GM12878 (cell line): ENCODE measurements at regions not wholly inside any gene's neighbourhood (a gene's known extent, or its start where the extent isn't known, plus 50 kb on each side); places are given as distances from the start of the nearest gene placed in this dataset.

Source experiments
- ATAC-seq: fragments of 200-7000 bp; cut with Tn5 transposase; 3 replicates; pipeline ENCODE4 v1.9.1; 2020; ENCODE audit warnings: mild to moderate bottlenecking, moderate library complexity
- BruUV-seq: library from RNA; stranded (reverse); fragments of 400-500 nt; replicated peaks from 2 replicates; lab custom pipeline; 2021; lab: Mats Ljungman, UMichigan
- CTCF ChIA-PET: fragments of 300-600 bp; sonication (Branson Sonifier 250); formaldehyde crosslinking; extraction: SDS; loops from one replicate; lab custom pipeline; 2021; ENCODE audit warnings: inconsistent platforms; lab: Yijun Ruan, JAX
- POLR2A ChIA-PET: fragments of 350-600 bp; formaldehyde crosslinking; extraction: SDS; loops from one replicate; lab custom pipeline; 2021; ENCODE audit warnings: inconsistent platforms; lab: Charles Lee
- RAD21 ChIA-PET: fragments of 300-600 bp; sonication (Branson Sonifier 250); formaldehyde crosslinking; loops from one replicate; lab custom pipeline; 2023; ENCODE audit warnings: antibody characterized with exemption; ENCODE audit not compliant: unreplicated experiment; lab: Charles Lee
- SMC1A ChIA-PET: fragments of 300-600 bp; sonication (Branson Sonifier 250); formaldehyde crosslinking; loops from one replicate; lab custom pipeline; 2023; ENCODE audit not compliant: unreplicated experiment, uncharacterized antibody; lab: Charles Lee
- DNase-seq: peaks from one replicate; pipeline ENCODE4 v3.0.0-alpha.2; 2011; ENCODE audit warnings: low read depth, low spot score
- FAIRE-seq: peaks from 3 replicates; lab custom pipeline; 2011; peaks lifted over from hg19 to GRCh38; lab: Jason Lieb, UNC
- H2AFZ ChIP-seq: 2 replicates; pipeline ENCODE4 v1.6.0; 2011; ENCODE audit warnings: low read depth, low read length, control low read depth; ENCODE audit not compliant: control insufficient read depth
- H3K27ac ChIP-seq: 2 replicates; pipeline ENCODE4 v1.5.1; 2011; ENCODE audit warnings: control low read depth; ENCODE audit not compliant: control insufficient read depth, insufficient read depth
- H3K27me3 ChIP-seq, 2 experiments: replicated peaks in 1 of 2; 2 replicates each; pipeline versions ENCODE4 v1.6.0 to v1.6.1; 2011; ENCODE audit warnings: low read length in 1 of 2; ENCODE audit not compliant: control insufficient read depth in 2 of 2, insufficient read depth in 2 of 2
- H3K36me3 ChIP-seq, 2 experiments: 2 replicates each; pipeline ENCODE4 v1.5.1; 2011; ENCODE audit warnings: low read length in 1 of 2; ENCODE audit not compliant: control insufficient read depth in 2 of 2, insufficient read depth in 2 of 2
- H3K4me1 ChIP-seq: 2 replicates; pipeline ENCODE4 v1.6.1; 2011; ENCODE audit warnings: mild to moderate bottlenecking, low read length, moderate library complexity, mixed read lengths; ENCODE audit not compliant: control insufficient read depth, insufficient read depth
- H3K4me2 ChIP-seq: 2 replicates; pipeline ENCODE4 v1.6.0; 2011; ENCODE audit warnings: control low read depth; ENCODE audit not compliant: control insufficient read depth, insufficient read depth
- H3K4me3 ChIP-seq: fragments of 200-600 bp; sonication (generic); 2 replicates; pipeline ENCODE4 v1.5.1; 2016
- H3K79me2 ChIP-seq: 2 replicates; pipeline ENCODE4 v1.6.0; 2011; ENCODE audit warnings: low read length; ENCODE audit not compliant: control insufficient read depth, insufficient read depth
- H3K9ac ChIP-seq: 2 replicates; pipeline ENCODE4 v1.8.0; 2011; ENCODE audit warnings: low read length, control low read depth, mixed read lengths; ENCODE audit not compliant: control insufficient read depth, insufficient read depth
- H3K9me3 ChIP-seq: replicated peaks from 3 replicates; pipeline ENCODE4 v1.5.1; 2011; ENCODE audit warnings: mild to moderate bottlenecking, low read length; ENCODE audit not compliant: control insufficient read depth, insufficient read depth
- H4K20me1 ChIP-seq: 2 replicates; pipeline ENCODE4 v1.6.0; 2011; ENCODE audit not compliant: control insufficient read depth, insufficient read depth
- CBX5 ChIP-seq: sonication (generic); IDR thresholded peaks from 2 replicates; pipeline ENCODE4 v1.6.1; 2016; ENCODE audit warnings: low read depth, moderate library complexity, mild to moderate bottlenecking, inconsistent platforms
- ETV6 ChIP-seq, 2 experiments: fragments of 450-650 bp in 1 of 2; IDR thresholded peaks in 1 of 2; conservative IDR thresholded peaks in 1 of 2; 2 replicates each; pipeline ENCODE4 v1.6.1; 2014; ENCODE audit warnings: antibody characterized with exemption in 1 of 2, borderline replicate concordance in 1 of 2, low read depth in 1 of 2, mild to moderate bottlenecking in 1 of 2, moderate library complexity in 1 of 2
- FOS ChIP-seq: IDR thresholded peaks from 3 replicates; pipeline ENCODE4 v1.6.1; 2011; ENCODE audit warnings: borderline replicate concordance; ENCODE audit not compliant: insufficient read length; ENCODE audit errors: extremely low read depth
- HSF1 ChIP-seq: fragments of 150-350 bp; IDR thresholded peaks from 2 replicates; pipeline ENCODE4 v1.6.1; 2014; ENCODE audit warnings: mild to moderate bottlenecking, low read depth, low read length
- PAX8 ChIP-seq: fragments of 450-650 bp; IDR thresholded peaks from 2 replicates; pipeline ENCODE4 v1.6.1; 2017; ENCODE audit warnings: mild to moderate bottlenecking, moderate library complexity
- RAD51 ChIP-seq: fragments of 450-650 bp; IDR thresholded peaks from 2 replicates; pipeline ENCODE4 v1.6.1; 2016; ENCODE audit warnings: moderate library complexity, mild to moderate bottlenecking, inconsistent platforms
- STAT1 ChIP-seq: fragments of 450-650 bp; conservative IDR thresholded peaks from 2 replicates; pipeline ENCODE4 v1.6.1; 2014; ENCODE audit warnings: antibody characterized with exemption, mild to moderate bottlenecking
- whole genome bisulfite sequencing: methylation state at CpG from one replicate; pipeline ENCODE4 v1.1.6; 2016; ENCODE audit warnings: low lambda C conversion rate; ENCODE audit not compliant: insufficient replicate concordance, insufficient coverage; ENCODE audit errors: missing lambda C conversion rate; 5-methylcytosine and 5-hydroxymethylcytosine counted together
- in situ Hi-C: fragments of 300-500 bp; cut with MboI; formaldehyde crosslinking; loops from 9 replicates; pipeline ENCODE4 v1.14.3; 2018; ENCODE audit warnings: mixed read lengths
- intact Hi-C: fragments of 100-400 bp; cut with micrococcal nuclease; formaldehyde crosslinking; loops from one replicate; pipeline ENCODE4 v1.14.2; 2022; ENCODE audit not compliant: unreplicated experiment
- TF ChIP-seq, protein P1 (sequence below): IDR thresholded peaks from 2 replicates; pipeline ENCODE4 v1.6.1; 2011; ENCODE audit warnings: borderline replicate concordance, low read depth, mild to moderate bottlenecking, moderate library complexity, low read length; ENCODE audit not compliant: insufficient read depth, poor library complexity, severe bottlenecking
- TF ChIP-seq, protein P2 (sequence below): fragments of 450-650 bp; IDR thresholded peaks from 2 replicates; pipeline ENCODE4 v1.6.1; 2016; ENCODE audit warnings: mild to moderate bottlenecking
- TF ChIP-seq, protein P3 (sequence below): fragments of 450-650 bp; IDR thresholded peaks from 2 replicates; pipeline ENCODE4 v1.6.1; 2016; ENCODE audit warnings: mild to moderate bottlenecking, moderate library complexity, borderline replicate concordance
- TF ChIP-seq, protein P4 (sequence below), 3 experiments: IDR thresholded peaks in 2 of 3; conservative IDR thresholded peaks in 1 of 3; 2 replicates each; pipeline ENCODE4 v1.5.1; 2011; ENCODE audit warnings: low read depth in 3 of 3, low read length in 3 of 3, mild to moderate bottlenecking in 3 of 3, control low read depth in 2 of 3, moderate library complexity in 2 of 3, inconsistent platforms in 1 of 3, mixed read lengths in 1 of 3; ENCODE audit not compliant: control insufficient read depth in 2 of 3, insufficient read depth in 1 of 3; ENCODE audit errors: extremely low read depth in 1 of 3

- FAIRE-seq (no peak), DNase-seq (no peak), ATAC-seq (no peak)
- intact Hi-C loops, result no loop called here
- CTCF ChIA-PET, result no interaction called here
- in situ Hi-C loops, result no loop called here
- Histone ChIP-seq H2AFZ (no peak overlapping the region), H3K27me3 (no peaks in the 10 kb centered on the region; a peak in 1 of 4 replicates), H3K27ac (no peak overlapping the region), H3K9me3 (no peaks in the 10 kb centered on the region), H3K9ac (no peak overlapping the region), H3K79me2 (no peaks in the 10 kb centered on the region), H3K4me1 (no peaks in the 10 kb centered on the region), H3K4me2 (no peak overlapping the region), H3K36me3 (no peaks in the 10 kb centered on the region), H3K4me3 (no peak overlapping the region), H4K20me1 (no peaks in the 10 kb centered on the region)
- no TSS peak for BruUV-seq
- POLR2A ChIA-PET, result interaction anchor here (0.7 kb wide), 1 partner anchor 96 kb away, joined by 4 read pairs; no protein-coding TSS in a partner anchor
- WGBS, result 21% methylated on average over 16 of the region's 16 CpGs
- SMC1A ChIA-PET, result no interaction called here
- RAD21 ChIA-PET, result no interaction called here
- TF ChIP-seq, protein P1, sequence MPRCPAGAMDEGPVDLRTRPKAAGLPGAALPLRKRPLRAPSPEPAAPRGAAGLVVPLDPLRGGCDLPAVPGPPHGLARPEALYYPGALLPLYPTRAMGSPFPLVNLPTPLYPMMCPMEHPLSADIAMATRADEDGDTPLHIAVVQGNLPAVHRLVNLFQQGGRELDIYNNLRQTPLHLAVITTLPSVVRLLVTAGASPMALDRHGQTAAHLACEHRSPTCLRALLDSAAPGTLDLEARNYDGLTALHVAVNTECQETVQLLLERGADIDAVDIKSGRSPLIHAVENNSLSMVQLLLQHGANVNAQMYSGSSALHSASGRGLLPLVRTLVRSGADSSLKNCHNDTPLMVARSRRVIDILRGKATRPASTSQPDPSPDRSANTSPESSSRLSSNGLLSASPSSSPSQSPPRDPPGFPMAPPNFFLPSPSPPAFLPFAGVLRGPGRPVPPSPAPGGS, result no peak
- TF ChIP-seq, protein P2, sequence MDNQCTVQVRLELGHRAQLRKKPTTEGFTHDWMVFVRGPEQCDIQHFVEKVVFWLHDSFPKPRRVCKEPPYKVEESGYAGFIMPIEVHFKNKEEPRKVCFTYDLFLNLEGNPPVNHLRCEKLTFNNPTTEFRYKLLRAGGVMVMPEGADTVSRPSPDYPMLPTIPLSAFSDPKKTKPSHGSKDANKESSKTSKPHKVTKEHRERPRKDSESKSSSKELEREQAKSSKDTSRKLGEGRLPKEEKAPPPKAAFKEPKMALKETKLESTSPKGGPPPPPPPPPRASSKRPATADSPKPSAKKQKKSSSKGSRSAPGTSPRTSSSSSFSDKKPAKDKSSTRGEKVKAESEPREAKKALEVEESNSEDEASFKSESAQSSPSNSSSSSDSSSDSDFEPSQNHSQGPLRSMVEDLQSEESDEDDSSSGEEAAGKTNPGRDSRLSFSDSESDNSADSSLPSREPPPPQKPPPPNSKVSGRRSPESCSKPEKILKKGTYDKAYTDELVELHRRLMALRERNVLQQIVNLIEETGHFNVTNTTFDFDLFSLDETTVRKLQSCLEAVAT, result no peak
- TF ChIP-seq PAX8, result no peak
- no peak for TF ChIP-seq CBX5
- TF ChIP-seq HSF1, result no peak
- TF ChIP-seq STAT1, result no peak
- no peak for TF ChIP-seq FOS
- TF ChIP-seq, protein P3, sequence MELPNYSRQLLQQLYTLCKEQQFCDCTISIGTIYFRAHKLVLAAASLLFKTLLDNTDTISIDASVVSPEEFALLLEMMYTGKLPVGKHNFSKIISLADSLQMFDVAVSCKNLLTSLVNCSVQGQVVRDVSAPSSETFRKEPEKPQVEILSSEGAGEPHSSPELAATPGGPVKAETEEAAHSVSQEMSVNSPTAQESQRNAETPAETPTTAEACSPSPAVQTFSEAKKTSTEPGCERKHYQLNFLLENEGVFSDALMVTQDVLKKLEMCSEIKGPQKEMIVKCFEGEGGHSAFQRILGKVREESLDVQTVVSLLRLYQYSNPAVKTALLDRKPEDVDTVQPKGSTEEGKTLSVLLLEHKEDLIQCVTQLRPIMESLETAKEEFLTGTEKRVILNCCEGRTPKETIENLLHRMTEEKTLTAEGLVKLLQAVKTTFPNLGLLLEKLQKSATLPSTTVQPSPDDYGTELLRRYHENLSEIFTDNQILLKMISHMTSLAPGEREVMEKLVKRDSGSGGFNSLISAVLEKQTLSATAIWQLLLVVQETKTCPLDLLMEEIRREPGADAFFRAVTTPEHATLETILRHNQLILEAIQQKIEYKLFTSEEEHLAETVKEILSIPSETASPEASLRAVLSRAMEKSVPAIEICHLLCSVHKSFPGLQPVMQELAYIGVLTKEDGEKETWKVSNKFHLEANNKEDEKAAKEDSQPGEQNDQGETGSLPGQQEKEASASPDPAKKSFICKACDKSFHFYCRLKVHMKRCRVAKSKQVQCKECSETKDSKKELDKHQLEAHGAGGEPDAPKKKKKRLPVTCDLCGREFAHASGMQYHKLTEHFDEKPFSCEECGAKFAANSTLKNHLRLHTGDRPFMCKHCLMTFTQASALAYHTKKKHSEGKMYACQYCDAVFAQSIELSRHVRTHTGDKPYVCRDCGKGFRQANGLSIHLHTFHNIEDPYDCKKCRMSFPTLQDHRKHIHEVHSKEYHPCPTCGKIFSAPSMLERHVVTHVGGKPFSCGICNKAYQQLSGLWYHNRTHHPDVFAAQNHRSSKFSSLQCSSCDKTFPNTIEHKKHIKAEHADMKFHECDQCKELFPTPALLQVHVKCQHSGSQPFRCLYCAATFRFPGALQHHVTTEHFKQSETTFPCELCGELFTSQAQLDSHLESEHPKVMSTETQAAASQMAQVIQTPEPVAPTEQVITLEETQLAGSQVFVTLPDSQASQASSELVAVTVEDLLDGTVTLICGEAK, result no peak
- no peak for TF ChIP-seq RAD51
- no peak for TF ChIP-seq ETV6 (conservative IDR thresholded peaks at IDR 0.05 in 1 of 2, IDR thresholded peaks at IDR 0.05 in 1 of 2; ENCODE audit: borderline replicate concordance in 1 of 2, low read depth in 1 of 2)
- TF ChIP-seq, protein P4, sequence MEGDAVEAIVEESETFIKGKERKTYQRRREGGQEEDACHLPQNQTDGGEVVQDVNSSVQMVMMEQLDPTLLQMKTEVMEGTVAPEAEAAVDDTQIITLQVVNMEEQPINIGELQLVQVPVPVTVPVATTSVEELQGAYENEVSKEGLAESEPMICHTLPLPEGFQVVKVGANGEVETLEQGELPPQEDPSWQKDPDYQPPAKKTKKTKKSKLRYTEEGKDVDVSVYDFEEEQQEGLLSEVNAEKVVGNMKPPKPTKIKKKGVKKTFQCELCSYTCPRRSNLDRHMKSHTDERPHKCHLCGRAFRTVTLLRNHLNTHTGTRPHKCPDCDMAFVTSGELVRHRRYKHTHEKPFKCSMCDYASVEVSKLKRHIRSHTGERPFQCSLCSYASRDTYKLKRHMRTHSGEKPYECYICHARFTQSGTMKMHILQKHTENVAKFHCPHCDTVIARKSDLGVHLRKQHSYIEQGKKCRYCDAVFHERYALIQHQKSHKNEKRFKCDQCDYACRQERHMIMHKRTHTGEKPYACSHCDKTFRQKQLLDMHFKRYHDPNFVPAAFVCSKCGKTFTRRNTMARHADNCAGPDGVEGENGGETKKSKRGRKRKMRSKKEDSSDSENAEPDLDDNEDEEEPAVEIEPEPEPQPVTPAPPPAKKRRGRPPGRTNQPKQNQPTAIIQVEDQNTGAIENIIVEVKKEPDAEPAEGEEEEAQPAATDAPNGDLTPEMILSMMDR (IDR thresholded peaks at IDR 0.05 in 2 of 3, conservative IDR thresholded peaks at IDR 0.05 in 1 of 3; ENCODE audit: control insufficient read depth in 2 of 3, extremely low read depth in 1 of 3, insufficient read depth in 1 of 3, low read depth in 3 of 3, low read length in 3 of 3), result no peak
Measured at GRCh38 chr13:111561091-111561781, 240.8 kb downstream of the TEX29 start.
